Activated CD8-positive, alpha-beta memory T cell treated with anti-CD3 and anti-CD28 coated beads, Interleukin-2, amount 50 U/mL, for 48 hours (primary cell): ENCODE measurements at regions not wholly inside any gene's neighbourhood (a gene's known extent, or its start where the extent isn't known, plus 50 kb on each side); places are given as distances from the start of the nearest gene placed in this dataset.

ENCODE experiments used
- DNase-seq: peaks from one replicate; pipeline ENCODE4 v3.0.0-alpha.2; 2020

GRCh38 chr1:82220754-82221153 lies 420.0 kb downstream of the ADGRL2 start:
- DNase-seq = no peak

GRCh38 chr1:82219841-82220240 lies 419.1 kb downstream of the ADGRL2 start:
- DNase-seq = no peak

GRCh38 chr1:82218846-82219245 lies 418.1 kb downstream of the ADGRL2 start:
- DNase-seq = no peak

DNA sequence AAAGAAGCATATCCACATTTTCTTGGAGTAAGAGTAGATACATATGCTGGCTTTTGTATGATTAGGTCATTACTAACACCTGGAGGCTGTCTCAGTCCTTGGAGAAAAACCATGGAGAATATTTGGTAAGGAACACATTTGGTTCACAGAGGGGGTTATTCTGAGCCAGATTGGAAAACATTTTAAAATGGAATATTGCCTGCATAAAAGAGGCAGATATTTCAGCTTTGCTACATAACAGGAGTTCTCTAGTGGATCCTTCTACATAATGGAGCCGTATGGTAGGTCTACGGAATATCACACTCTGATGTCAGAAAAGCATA lies 415.1 kb downstream of the ADGRL2 start:
- no peak for DNase-seq

- no peak for DNase-seq
These were observed 414.5 kb downstream of the ADGRL2 start for GRCh38 chr1:82215056-82215852.

GRCh38 chr1:82214606-82215005 lies 413.9 kb downstream of the ADGRL2 start:
- DNase-seq = no peak

GRCh38 chr1:82197606-82198005 lies 396.9 kb downstream of the ADGRL2 start:
- DNase-seq = no peak

- DNase-seq = no peak
These were observed 394.5 kb downstream of the ADGRL2 start for GRCh38 chr1:82195245-82195644.

DNA sequence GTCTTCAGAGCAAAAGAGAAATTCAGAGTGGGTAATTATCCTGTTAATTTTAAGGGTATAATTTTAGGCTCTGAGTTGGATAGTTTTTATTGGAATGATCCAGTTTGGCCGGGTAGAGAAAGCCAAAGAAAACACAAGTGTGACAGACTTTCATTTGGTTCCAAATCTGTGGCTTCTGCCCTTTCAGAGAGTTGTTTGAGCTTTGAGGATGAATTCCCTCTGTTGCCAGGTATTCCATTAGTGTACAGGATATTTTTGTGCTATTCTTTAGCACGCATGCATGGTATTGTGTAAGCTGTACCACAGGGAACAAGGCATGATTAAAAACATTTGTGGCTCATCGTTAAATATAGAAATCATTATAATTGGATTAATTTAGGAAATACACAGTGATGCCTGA lies 384.4 kb downstream of the ADGRL2 start:
- DNase-seq = no peak

- DNase-seq = no peak
These were observed 381.1 kb downstream of the ADGRL2 start for GRCh38 chr1:82181846-82182245.

- DNase-seq = no peak
These were observed 378.4 kb downstream of the ADGRL2 start for GRCh38 chr1:82179131-82179530.

GRCh38 chr1:82177192-82177591 lies 376.5 kb downstream of the ADGRL2 start:
- DNase-seq = no peak

- DNase-seq = no peak
These were observed 371.2 kb downstream of the ADGRL2 start for GRCh38 chr1:82171955-82172354.

- DNase-seq = no peak
These were observed 367.7 kb downstream of the ADGRL2 start for GRCh38 chr1:82168482-82168881.

GRCh38 chr1:82165304-82165703 lies 364.6 kb downstream of the ADGRL2 start:
- no peak for DNase-seq

DNA sequence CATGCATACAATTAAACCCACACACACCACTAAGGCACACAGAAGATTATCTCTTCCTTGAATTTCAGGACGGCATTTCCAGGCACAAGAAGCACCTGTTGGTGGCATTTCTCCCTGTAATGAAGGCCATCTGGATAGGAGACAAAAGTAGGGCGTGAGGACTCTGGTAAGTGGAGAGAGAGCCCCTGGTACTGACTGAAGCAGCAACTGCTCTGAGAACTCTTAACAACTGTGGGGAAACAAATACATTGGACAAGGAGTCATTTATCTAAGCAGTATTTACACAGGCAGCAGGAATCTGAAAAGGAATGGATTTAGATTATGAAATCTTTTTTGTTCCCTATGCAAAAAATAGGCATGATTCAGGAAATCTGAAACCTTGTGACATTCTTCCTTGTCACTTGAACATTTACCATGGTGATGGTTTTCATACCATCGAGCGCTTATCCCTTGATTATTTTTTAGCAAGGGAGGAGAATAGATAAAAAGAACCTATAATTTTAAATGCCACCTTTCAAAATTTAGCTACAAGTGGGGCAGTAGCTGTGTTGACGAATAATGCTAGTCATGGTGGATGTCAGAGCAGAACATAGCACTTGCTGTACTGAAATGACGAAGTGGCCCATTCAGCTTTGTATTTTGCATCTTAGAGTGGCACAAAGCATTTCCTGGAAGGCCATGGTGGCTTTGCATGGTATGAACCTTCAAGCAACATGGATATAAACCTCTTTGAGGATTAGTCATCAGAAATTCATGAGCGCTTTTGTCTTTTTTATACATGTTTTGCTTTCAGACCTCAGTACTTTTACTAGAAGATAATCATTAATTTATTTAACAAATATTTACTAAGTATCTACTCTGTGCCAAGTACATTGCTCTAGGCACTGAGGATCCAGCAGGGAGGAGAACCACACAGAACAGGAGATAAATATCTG lies 362.0 kb downstream of the ADGRL2 start:
- DNase-seq = no peak

DNA sequence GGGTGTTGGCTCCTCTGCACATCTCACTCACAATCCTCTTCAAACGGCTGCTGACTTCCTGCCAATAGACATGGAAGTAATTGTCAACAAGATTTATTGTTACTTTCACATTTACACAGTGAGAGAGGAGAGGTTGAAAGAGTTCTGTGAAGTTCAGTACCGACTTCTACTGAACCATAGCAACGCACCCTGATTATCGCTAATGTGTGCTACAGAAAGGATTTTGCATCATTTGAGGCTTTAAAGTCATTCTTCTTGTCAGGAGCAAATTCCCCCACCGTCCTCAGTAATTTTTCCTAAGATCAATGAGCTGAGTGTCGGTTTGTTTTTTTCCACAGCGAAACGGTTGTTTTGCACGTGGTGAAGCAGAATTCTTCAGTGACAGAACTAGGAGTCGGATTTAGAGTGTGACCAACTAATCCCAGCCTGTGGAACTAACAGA lies 361.0 kb downstream of the ADGRL2 start:
- no peak for DNase-seq

GRCh38 chr1:82160903-82161302 lies 360.2 kb downstream of the ADGRL2 start:
- no peak for DNase-seq

GRCh38 chr1:82160036-82160435 lies 359.3 kb downstream of the ADGRL2 start:
- no peak for DNase-seq

DNA sequence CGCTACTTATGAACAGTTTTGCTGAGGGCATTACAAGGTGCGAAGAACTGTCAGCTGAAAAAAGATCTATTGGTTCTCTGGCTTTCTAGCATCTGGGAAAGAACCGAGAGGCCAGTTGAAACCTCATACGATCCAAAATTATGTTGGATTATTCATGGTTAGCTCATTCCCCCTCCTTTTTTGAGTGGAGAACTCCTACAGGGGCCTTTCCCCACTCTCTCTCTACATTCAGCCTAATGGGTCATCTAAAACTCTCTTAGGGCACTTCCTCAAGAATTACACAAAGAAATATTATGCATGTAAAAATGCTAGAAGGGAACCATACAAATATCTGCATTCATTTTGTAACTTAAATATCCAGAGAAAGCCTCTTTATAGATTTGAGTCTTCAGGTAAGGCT lies 358.2 kb downstream of the ADGRL2 start:
- DNase-seq = no peak

DNA sequence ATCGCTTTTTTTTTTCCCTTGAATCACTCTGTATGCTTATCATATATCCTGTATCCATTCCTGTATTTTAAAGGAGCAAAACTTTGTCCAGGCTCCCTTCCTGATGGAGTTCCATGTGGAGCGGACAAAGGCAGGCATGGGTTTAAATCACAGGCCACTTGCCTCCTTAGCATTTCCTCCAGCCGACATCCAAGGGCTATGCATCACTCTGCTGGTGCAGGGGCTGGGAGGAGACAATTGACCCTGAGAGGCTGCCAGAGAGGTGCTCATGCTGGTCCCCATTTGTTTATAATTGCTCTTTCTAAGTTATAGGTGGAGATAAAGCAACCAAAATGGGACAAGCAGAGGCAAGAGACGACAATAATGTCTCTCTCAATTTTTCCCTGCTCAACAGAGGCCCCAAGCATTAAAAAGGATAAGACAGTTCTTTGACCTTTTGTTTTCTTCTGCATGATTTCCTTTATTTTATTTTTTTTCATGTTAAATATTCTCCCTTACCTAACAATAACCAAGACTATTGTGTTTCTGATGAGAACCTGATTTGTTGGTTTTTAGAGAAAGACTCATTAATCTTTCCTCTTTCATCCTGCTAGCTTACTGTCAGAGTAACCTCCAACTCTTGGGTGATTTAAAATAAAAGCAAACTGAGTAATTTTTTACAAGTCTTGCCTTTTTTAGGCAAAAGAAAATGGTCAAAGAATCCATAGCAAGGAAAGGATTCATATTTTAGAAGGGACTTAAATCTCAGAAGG lies 353.7 kb downstream of the ADGRL2 start:
- DNase-seq = no peak

DNA sequence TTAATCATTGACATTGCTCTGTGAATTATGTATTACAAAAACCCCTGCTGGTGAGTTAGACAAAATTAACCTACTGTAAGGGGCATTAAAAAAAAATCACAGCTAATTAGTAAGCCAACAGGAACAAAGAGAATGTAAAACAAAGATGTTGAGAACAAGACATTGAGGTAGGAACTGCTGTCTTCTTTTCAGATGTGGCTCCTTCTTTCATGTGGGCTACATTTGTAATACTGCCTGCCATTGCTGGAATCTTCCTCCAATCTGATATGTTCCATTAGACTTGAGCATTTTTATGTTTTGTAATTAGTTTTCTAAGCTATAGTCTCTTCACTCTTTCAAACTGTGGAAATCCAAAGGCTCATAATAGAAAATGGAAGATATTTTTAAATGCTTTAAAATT lies 353.0 kb downstream of the ADGRL2 start:
- no peak for DNase-seq

GRCh38 chr1:82153272-82153629 lies 352.5 kb downstream of the ADGRL2 start:
- DNase-seq = no peak
